Prostate gland (tissue), 2 donors: ENCODE measurements at regions not wholly inside any gene's neighbourhood (a gene's known extent, or its start where the extent isn't known, plus 50 kb on each side); places are given as distances from the start of the nearest gene placed in this dataset.

Experiments used
- DNase-seq: peaks from one replicate; pipeline ENCODE4 v3.0.0-alpha.2; 2019; ENCODE audit warnings: low spot score
- H3K27ac ChIP-seq, 2 donors: fragments of 200-600 bp; sonication (generic); 2 replicates each; pipeline ENCODE4 v1.5.1; 2017 to 2019
- H3K27me3 ChIP-seq: fragments of 200-600 bp; sonication (generic); replicated peaks from 2 replicates; pipeline ENCODE4 v1.5.1; 2019; ENCODE audit not compliant: insufficient read depth
- H3K36me3 ChIP-seq, 2 donors: fragments of 200-600 bp; sonication (generic); 1 replicate in 1 of 2; 2 replicates in 1 of 2; pipeline versions ENCODE4 v1.5.1 to v1.8.1; 2017 to 2019
- H3K4me1 ChIP-seq: fragments of 200-600 bp; sonication (generic); replicated peaks from 2 replicates; pipeline ENCODE4 v1.5.1; 2019
- H3K4me3 ChIP-seq, 2 donors: fragments of 200-600 bp; sonication (generic); 2 replicates each; pipeline ENCODE4 v1.5.1; 2017 to 2019
- H3K9me3 ChIP-seq: fragments of 200-600 bp; sonication (generic); 2 replicates; pipeline ENCODE4 v1.5.1; 2017
- CTCF ChIP-seq, 4 experiments: fragments of 200-600 bp in 2 of 4; fragments of 450-650 bp in 2 of 4; sonication (generic) in 2 of 4; IDR thresholded peaks; 1 replicate in 3 of 4; 2 replicates in 1 of 4; pipeline ENCODE4 v1.5.1; 2016 to 2019; ENCODE audit warnings: antibody characterized with exemption in 4 of 4, mild to moderate bottlenecking in 2 of 4, moderate library complexity in 2 of 4
- POLR2A ChIP-seq: fragments of 450-650 bp; IDR thresholded peaks from one replicate; pipeline ENCODE4 v1.6.1; 2016; ENCODE audit warnings: antibody characterized with exemption, mild to moderate bottlenecking
- POLR2AphosphoS5 ChIP-seq: sonication (generic); formaldehyde crosslinking; IDR thresholded peaks from one replicate; pipeline ENCODE4 v1.6.1; 2017; ENCODE audit warnings: antibody characterized with exemption
- WGBS: methylation state at CpG from one replicate; pipeline ENCODE4 v1.1.5; 2018; 5-methylcytosine and 5-hydroxymethylcytosine counted together
- intact Hi-C: fragments of 100-400 bp; cut with DNase I; formaldehyde crosslinking; loops from one replicate; pipeline ENCODE4 v1.14.2; 2022

- TF ChIP-seq POLR2AphosphoS5 (no peak), POLR2A (no peak), CTCF (IDR thresholded peaks at IDR 0.05) (no peak)
- Histone ChIP-seq H3K36me3 (no peaks in the 10 kb centered on the region), H3K27me3 (no peaks in the 10 kb centered on the region), H3K4me1 (no peaks in the 10 kb centered on the region), H3K4me3 (no peak overlapping the region), H3K9me3 (no peaks in the 10 kb centered on the region), H3K27ac (no peak overlapping the region)
- WGBS = 95% methylated on average over 1 of the region's 1 CpG
- no peak for DNase-seq
- intact Hi-C loops = no loop called here
Observed at GRCh38 chr3:135758961-135759360, 206.6 kb upstream of the PPP2R3A start.

GRCh38 chr3:135759651-135760050 lies 205.9 kb upstream of the PPP2R3A start:
- TF ChIP-seq CTCF (IDR thresholded peaks at IDR 0.05) = no peak
- no peak for TF ChIP-seq POLR2A
- no peak for TF ChIP-seq POLR2AphosphoS5
- Histone ChIP-seq H3K9me3 (no peaks in the 10 kb centered on the region), H3K4me1 (no peaks in the 10 kb centered on the region), H3K4me3 (no peak overlapping the region), H3K27me3 (no peaks in the 10 kb centered on the region), H3K36me3 (no peaks in the 10 kb centered on the region), H3K27ac (no peak overlapping the region)
- intact Hi-C loops = no loop called here
- DNase-seq = no peak
- 83% methylated on average over 3 of the region's 3 CpGs for WGBS

GRCh38 chr3:135760581-135760980 lies 204.9 kb upstream of the PPP2R3A start:
- Histone ChIP-seq H3K36me3 (no peaks in the 10 kb centered on the region), H3K9me3 (no peaks in the 10 kb centered on the region), H3K4me3 (no peak overlapping the region), H3K4me1 (no peaks in the 10 kb centered on the region), H3K27ac (no peak overlapping the region), H3K27me3 (no peaks in the 10 kb centered on the region)
- intact Hi-C loops = no loop called here
- TF ChIP-seq POLR2AphosphoS5 = no peak
- no peak for TF ChIP-seq CTCF (IDR thresholded peaks at IDR 0.05)
- TF ChIP-seq POLR2A = no peak
- 84% methylated on average over 3 of the region's 3 CpGs for WGBS
- no peak for DNase-seq

GRCh38 chr3:135762188-135762856 lies 203.2 kb upstream of the PPP2R3A start:
- intact Hi-C loops = no loop called here
- Histone ChIP-seq H3K36me3 (no peaks in the 10 kb centered on the region), H3K4me3 (no peak overlapping the region), H3K4me1 (no peaks in the 10 kb centered on the region), H3K27me3 (no peaks in the 10 kb centered on the region), H3K9me3 (no peaks in the 10 kb centered on the region), H3K27ac (no peak overlapping the region)
- 53% methylated on average over 4 of the region's 4 CpGs for WGBS
- TF ChIP-seq CTCF (IDR thresholded peaks at IDR 0.05) = no peak
- no peak for TF ChIP-seq POLR2AphosphoS5
- TF ChIP-seq POLR2A = no peak
- DNase-seq = no peak

GRCh38 chr3:135766115-135766514 lies 199.4 kb upstream of the PPP2R3A start:
- no peaks in the 10 kb centered on the region for H3K4me1 ChIP-seq
- WGBS = 77% methylated on average over 2 of the region's 2 CpGs
- no peaks in the 10 kb centered on the region for H3K9me3 ChIP-seq
- H3K36me3 ChIP-seq = no peaks in the 10 kb centered on the region
- no peaks in the 10 kb centered on the region for H3K27me3 ChIP-seq
- intact Hi-C loops = no loop called here
- H3K27ac ChIP-seq = no peak overlapping the region
- TF ChIP-seq CTCF (IDR thresholded peaks at IDR 0.05) (no peak), POLR2AphosphoS5 (no peak), POLR2A (no peak)
- DNase-seq = no peak
- H3K4me3 ChIP-seq = no peak overlapping the region
